ENCODE measurements at regions not wholly inside any gene's neighbourhood (a gene's known extent, or its start where the extent isn't known, plus 50 kb on each side); places are given as distances from the start of the nearest gene placed in this dataset.

DNA sequence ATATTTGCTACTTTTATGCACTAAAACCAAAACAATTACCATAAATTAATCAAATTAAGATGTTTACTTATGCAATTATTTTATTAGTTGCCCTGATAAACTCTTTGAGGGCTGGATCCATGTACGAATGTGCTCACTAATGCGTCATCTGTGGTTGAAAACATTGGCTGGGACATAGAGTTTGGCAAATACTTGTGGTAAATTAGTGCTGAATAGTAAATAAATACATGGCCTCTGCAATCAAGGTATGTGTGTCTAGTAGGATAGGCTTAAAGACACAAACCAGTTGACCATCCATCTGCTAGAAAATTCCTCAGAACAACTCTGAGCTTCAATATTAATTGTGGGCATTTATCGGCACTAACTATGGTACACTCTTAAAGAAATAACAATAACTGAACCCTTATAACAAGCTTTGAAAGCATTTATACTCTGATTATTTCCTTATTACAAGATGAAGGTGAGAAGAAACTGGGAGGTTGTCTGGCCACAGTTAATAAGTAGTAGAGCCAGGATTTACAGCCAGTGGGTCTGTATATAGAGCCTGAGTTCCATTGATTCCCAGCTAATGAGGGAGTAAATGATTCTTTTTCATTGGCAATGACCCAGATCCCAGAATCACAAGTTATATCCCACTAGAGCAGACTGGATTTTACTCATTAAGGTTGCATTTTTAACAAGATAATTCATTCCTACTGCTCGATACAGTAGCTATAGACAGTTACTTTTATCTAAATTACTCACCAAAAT, 169.5 kb upstream of the CNTN6 start:
- DNase-seq = no peak
- Histone ChIP-seq H3K9me3 (peaks cover 0 to 5% (median 0%) of the 10 kb centered on the region in 4 donors), H3K4me1 (no peaks in the 10 kb centered on the region), H3K27me3 (no peaks in the 10 kb centered on the region), H3K27ac (no peak overlapping the region), H3K4me3 (no peak overlapping the region), H3K36me3 (no peaks in the 10 kb centered on the region)
- intact Hi-C loops (cut with DNase I) = no loop called here
- TF ChIP-seq POLR2A (IDR thresholded peaks at IDR 0.05) (no peak), POLR2AphosphoS5 (IDR thresholded peaks at IDR 0.05) (no peak), EP300 (IDR thresholded peaks at IDR 0.05) (no peak)
- TF ChIP-seq, protein P1, sequence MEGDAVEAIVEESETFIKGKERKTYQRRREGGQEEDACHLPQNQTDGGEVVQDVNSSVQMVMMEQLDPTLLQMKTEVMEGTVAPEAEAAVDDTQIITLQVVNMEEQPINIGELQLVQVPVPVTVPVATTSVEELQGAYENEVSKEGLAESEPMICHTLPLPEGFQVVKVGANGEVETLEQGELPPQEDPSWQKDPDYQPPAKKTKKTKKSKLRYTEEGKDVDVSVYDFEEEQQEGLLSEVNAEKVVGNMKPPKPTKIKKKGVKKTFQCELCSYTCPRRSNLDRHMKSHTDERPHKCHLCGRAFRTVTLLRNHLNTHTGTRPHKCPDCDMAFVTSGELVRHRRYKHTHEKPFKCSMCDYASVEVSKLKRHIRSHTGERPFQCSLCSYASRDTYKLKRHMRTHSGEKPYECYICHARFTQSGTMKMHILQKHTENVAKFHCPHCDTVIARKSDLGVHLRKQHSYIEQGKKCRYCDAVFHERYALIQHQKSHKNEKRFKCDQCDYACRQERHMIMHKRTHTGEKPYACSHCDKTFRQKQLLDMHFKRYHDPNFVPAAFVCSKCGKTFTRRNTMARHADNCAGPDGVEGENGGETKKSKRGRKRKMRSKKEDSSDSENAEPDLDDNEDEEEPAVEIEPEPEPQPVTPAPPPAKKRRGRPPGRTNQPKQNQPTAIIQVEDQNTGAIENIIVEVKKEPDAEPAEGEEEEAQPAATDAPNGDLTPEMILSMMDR (IDR thresholded peaks at IDR 0.05) = no peak
- 88% methylated on average over 4 of the region's 4 CpGs for WGBS, 2 donors

DNA sequence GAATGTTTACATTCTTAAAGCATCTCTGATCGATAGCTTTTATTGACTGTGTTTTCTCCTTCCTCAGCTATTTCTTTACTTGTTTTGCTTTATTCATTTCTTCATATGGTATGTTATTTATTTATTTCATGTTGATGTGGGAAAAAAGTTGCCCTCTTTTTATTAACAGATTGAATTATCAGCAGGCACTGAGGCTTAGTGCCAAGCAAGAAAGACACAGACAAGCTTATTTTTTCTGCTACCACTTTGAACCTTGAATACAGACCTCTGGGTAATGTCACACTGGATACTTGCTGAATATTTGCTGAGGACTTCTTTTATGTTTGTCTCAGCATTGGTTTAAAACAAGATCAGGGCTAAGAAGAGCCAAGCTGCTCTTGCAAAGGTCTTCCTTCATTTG, 162.0 kb upstream of the CNTN6 start:
- Histone ChIP-seq H3K4me1 (no peaks in the 10 kb centered on the region), H3K27me3 (no peaks in the 10 kb centered on the region), H3K36me3 (no peaks in the 10 kb centered on the region), H3K27ac (no peak overlapping the region), H3K4me3 (no peak overlapping the region), H3K9me3 (no peaks in the 10 kb centered on the region)
- intact Hi-C loops (cut with DNase I) = no loop called here
- WGBS, 2 donors = 57 to 81% methylated on average over 1 of the region's 1 CpG
- no peak for DNase-seq
- TF ChIP-seq, protein P1 (IDR thresholded peaks at IDR 0.05) = no peak
- TF ChIP-seq EP300 (IDR thresholded peaks at IDR 0.05) (no peak), POLR2AphosphoS5 (IDR thresholded peaks at IDR 0.05) (no peak), POLR2A (IDR thresholded peaks at IDR 0.05) (no peak)

DNA sequence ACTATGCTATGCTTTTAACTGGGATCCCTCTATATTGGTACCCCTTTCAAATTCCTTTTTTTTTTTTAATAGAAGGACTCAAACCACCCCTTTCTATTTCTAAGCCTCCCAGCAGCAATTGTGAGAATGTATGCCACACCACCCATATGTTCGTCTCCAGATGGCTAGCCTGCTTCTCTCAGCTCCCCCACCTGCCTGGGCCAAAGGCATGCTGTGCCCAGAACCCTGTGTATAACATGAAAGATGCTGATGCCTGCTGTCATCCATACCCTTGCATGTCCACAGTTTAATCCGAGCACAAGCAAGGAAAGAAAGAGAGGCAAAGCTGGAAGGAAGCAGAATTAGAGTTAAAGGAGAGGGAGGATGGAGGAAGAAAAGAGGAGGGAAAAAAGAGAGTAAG, 159.5 kb upstream of the CNTN6 start:
- 64 to 78% methylated on average over 2 of the region's 2 CpGs for WGBS, 2 donors
- TF ChIP-seq POLR2A (IDR thresholded peaks at IDR 0.05) = no peak
- Histone ChIP-seq H3K9me3 (no peaks in the 10 kb centered on the region), H3K36me3 (no peaks in the 10 kb centered on the region), H3K27me3 (no peaks in the 10 kb centered on the region), H3K27ac (no peak overlapping the region), H3K4me3 (no peak overlapping the region), H3K4me1 (no peaks in the 10 kb centered on the region)
- no peak for DNase-seq
- intact Hi-C loops (cut with DNase I) = no loop called here

DNA sequence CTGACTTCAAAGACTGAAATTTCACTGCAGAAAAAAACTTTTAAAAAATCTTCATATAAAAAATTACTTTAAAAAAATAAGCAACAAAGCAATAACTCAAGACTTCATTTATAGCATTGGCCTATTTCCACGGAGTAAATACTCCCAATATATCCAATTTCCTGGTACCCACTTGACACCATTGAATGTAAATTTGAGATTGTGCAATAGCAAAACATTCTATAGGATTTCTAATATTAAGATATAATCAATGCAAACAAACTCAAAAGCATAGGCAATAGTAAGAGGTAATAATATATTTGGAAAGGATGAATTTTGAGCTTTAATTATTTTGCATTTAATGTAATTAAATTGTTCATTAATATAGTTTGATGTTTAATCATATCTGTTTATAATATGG, 148.0 kb upstream of the CNTN6 start:
- intact Hi-C loops (cut with DNase I) = no loop called here
- TF ChIP-seq, protein P1 (IDR thresholded peaks at IDR 0.05) = no peak
- no peak for TF ChIP-seq EP300 (IDR thresholded peaks at IDR 0.05)
- no peak for TF ChIP-seq POLR2A (IDR thresholded peaks at IDR 0.05)
- Histone ChIP-seq H3K27ac (no peak overlapping the region), H3K4me1 (no peaks in the 10 kb centered on the region), H3K36me3 (no peaks in the 10 kb centered on the region), H3K4me3 (no peak overlapping the region), H3K27me3 (no peaks in the 10 kb centered on the region), H3K9me3 (peaks cover 0 to 6% (median 0%) of the 10 kb centered on the region in 4 donors)
- no peak for DNase-seq
- 48 to 72% methylated on average over 1 of the region's 1 CpG for WGBS, 2 donors

DNA sequence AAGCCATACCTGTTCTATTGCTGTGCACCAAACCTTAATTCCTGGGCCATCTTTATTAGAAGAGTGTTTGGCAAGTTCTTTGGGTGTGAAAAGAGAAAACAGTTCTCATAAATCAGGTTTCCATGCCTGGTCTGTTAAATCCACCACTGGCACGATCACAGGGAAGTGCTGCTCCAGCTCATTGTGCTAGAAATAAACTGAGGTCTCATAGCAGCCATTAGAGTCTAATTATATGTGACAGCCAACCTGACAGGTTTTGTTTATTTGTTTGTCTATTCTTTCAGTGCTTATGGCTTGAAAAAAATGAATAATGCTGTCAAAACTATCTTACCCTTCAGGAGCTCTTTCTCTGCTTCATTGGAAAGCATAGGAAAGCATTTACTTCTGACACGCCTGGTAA, 147.1 kb upstream of the CNTN6 start:
- intact Hi-C loops (cut with DNase I) = no loop called here
- 54 to 64% methylated on average over 2 of the region's 2 CpGs for WGBS, 2 donors

More for the DNA sequence above, 147.1 kb upstream of the CNTN6 start:
- TF ChIP-seq POLR2A (IDR thresholded peaks at IDR 0.05) (no peak), POLR2AphosphoS5 (IDR thresholded peaks at IDR 0.05) (no peak), EP300 (IDR thresholded peaks at IDR 0.05) (no peak)
- TF ChIP-seq, protein P1 (IDR thresholded peaks at IDR 0.05) = no peak
- H3K4me1 ChIP-seq = no peaks in the 10 kb centered on the region
- H3K27ac ChIP-seq = no peak overlapping the region
- H3K4me3 ChIP-seq = no peak overlapping the region
- no peaks in the 10 kb centered on the region for H3K27me3 ChIP-seq
- no peak for DNase-seq
- peaks cover 0 to 6% (median 0%) of the 10 kb centered on the region in 4 donors for H3K9me3 ChIP-seq
- no peaks in the 10 kb centered on the region for H3K36me3 ChIP-seq

Measured in sigmoid colon (tissue), 6 donors.